Inflammatory macrophage (primary cell): ENCODE measurements at regions not wholly inside any gene's neighbourhood (a gene's known extent, or its start where the extent isn't known, plus 50 kb on each side); places are given as distances from the start of the nearest gene placed in this dataset.

Source experiments
- DNase-seq, 2 donors: peaks; one replicate each; pipeline ENCODE4 v3.0.0-alpha.2; 2020 to 2022

GRCh38 chr10:60728056-60728455 lies 50.2 kb upstream of the CDK1 start:
- DNase-seq: no peak

GRCh38 chr10:60726257-60726656 lies 52.0 kb upstream of the CDK1 start:
- no peak for DNase-seq

- no peak for DNase-seq
Observed at GRCh38 chr10:60722623-60723022, 55.7 kb upstream of the CDK1 start.

- DNase-seq: no peak
Observed at GRCh38 chr10:60719721-60720120, 58.6 kb upstream of the CDK1 start.

GRCh38 chr10:60718886-60719285 lies 59.4 kb upstream of the CDK1 start:
- DNase-seq: no peak

- DNase-seq: no peak
Observed at GRCh38 chr10:60717852-60718251, 60.4 kb upstream of the CDK1 start.

GRCh38 chr10:60714233-60714632 lies 64.0 kb upstream of the CDK1 start:
- no peak for DNase-seq

- no peak for DNase-seq
Observed at GRCh38 chr10:60711496-60711895, 66.8 kb upstream of the CDK1 start.

- no peak for DNase-seq
Observed at GRCh38 chr10:60710041-60710440, 68.2 kb upstream of the CDK1 start.

- DNase-seq: no peak
Observed at GRCh38 chr10:60708666-60709065, 69.6 kb upstream of the CDK1 start.

GRCh38 chr10:60707841-60708240 lies 70.4 kb upstream of the CDK1 start:
- no peak for DNase-seq

- DNase-seq: no peak
Observed at GRCh38 chr10:60706146-60706545, 72.1 kb upstream of the CDK1 start.

- DNase-seq: no peak
Observed at GRCh38 chr10:60705376-60705775, 72.9 kb upstream of the CDK1 start.

GRCh38 chr10:60704471-60704870 lies 73.8 kb upstream of the CDK1 start:
- no peak for DNase-seq

GRCh38 chr10:60703266-60704041 lies 74.8 kb upstream of the CDK1 start:
- no peak for DNase-seq

- no peak for DNase-seq
Observed at GRCh38 chr10:60687679-60688078, 90.6 kb upstream of the CDK1 start.

- no peak for DNase-seq
Observed at GRCh38 chr10:60684091-60684490, 94.2 kb upstream of the CDK1 start.

GRCh38 chr10:60681103-60681502 lies 97.2 kb upstream of the CDK1 start:
- no peak for DNase-seq

GRCh38 chr10:60679388-60679990 lies 98.8 kb upstream of the CDK1 start:
- no peak for DNase-seq

- DNase-seq: no peak
Observed at GRCh38 chr10:60678978-60679377, 99.3 kb upstream of the CDK1 start.

GRCh38 chr10:60677531-60678129 lies 100.6 kb upstream of the CDK1 start:
- no peak for DNase-seq

GRCh38 chr10:60675236-60675635 lies 103.0 kb upstream of the CDK1 start:
- no peak for DNase-seq

GRCh38 chr10:60669501-60669900 lies 108.8 kb upstream of the CDK1 start:
- no peak for DNase-seq

GRCh38 chr10:60666221-60666620 lies 112.1 kb upstream of the CDK1 start:
- DNase-seq: peak; percentile 48 to 84
